HG03520 (cell line): ENCODE measurements at regions not wholly inside any gene's neighbourhood (a gene's known extent, or its start where the extent isn't known, plus 50 kb on each side); places are given as distances from the start of the nearest gene placed in this dataset.

Source experiments
- ATAC-seq: cut with Tn5 transposase; IDR thresholded peaks from one replicate; pipeline ENCODE4 v1.9.1; 2021; ENCODE audit warnings: mild to moderate bottlenecking, moderate library complexity; ENCODE audit not compliant: unreplicated experiment

GRCh38 chr2:16051841-16052564 is 111.7 kb downstream of the MYCN start:
- no peak for ATAC-seq

GRCh38 chr2:16050908-16051489 is 110.6 kb downstream of the MYCN start:
- ATAC-seq: no peak

- ATAC-seq: no peak
These were observed 110.0 kb downstream of the MYCN start for GRCh38 chr2:16050261-16050907.

- no peak for ATAC-seq
These were observed 109.1 kb downstream of the MYCN start for GRCh38 chr2:16049406-16049805.

GRCh38 chr2:16048466-16048865 is 108.1 kb downstream of the MYCN start:
- ATAC-seq: no peak

GRCh38 chr2:16047701-16048100 is 107.4 kb downstream of the MYCN start:
- no peak for ATAC-seq

GRCh38 chr2:16046649-16047048 is 106.3 kb downstream of the MYCN start:
- no peak for ATAC-seq

- ATAC-seq: no peak
These were observed 105.5 kb downstream of the MYCN start for GRCh38 chr2:16045653-16046352.

- no peak for ATAC-seq
These were observed 104.7 kb downstream of the MYCN start for GRCh38 chr2:16044946-16045456.

GRCh38 chr2:16043627-16044026 is 103.3 kb downstream of the MYCN start:
- ATAC-seq: no peak

- ATAC-seq: no peak
These were observed 102.8 kb downstream of the MYCN start for GRCh38 chr2:16043192-16043591.

- no peak for ATAC-seq
These were observed 101.9 kb downstream of the MYCN start for GRCh38 chr2:16042201-16042700.

- ATAC-seq: no peak
These were observed 100.1 kb downstream of the MYCN start for GRCh38 chr2:16040271-16041010.

GRCh38 chr2:16039823-16040222 is 99.5 kb downstream of the MYCN start:
- no peak for ATAC-seq

- ATAC-seq: no peak
These were observed 98.7 kb downstream of the MYCN start for GRCh38 chr2:16039055-16039454.

GRCh38 chr2:16038621-16039020 is 98.3 kb downstream of the MYCN start:
- no peak for ATAC-seq

GRCh38 chr2:16037808-16038457 is 97.6 kb downstream of the MYCN start:
- ATAC-seq: no peak

- no peak for ATAC-seq
These were observed 96.6 kb downstream of the MYCN start for GRCh38 chr2:16036951-16037350.

- no peak for ATAC-seq
These were observed 95.7 kb downstream of the MYCN start for GRCh38 chr2:16035747-16036745.
